SK-N-SH (cell line): ENCODE measurements at regions not wholly inside any gene's neighbourhood (a gene's known extent, or its start where the extent isn't known, plus 50 kb on each side); places are given as distances from the start of the nearest gene placed in this dataset.

Source experiments
- CHD2 ChIP-seq: fragments of 150-350 bp; IDR thresholded peaks from 2 replicates; pipeline ENCODE4 v1.6.1; 2018; ENCODE audit warnings: low read length; ENCODE audit not compliant: partially characterized antibody
- ELF1 ChIP-seq: IDR thresholded peaks from 2 replicates; pipeline ENCODE4 v1.4.0; 2012
- EZH2phosphoT487 ChIP-seq: fragments of 200-600 bp; sonication (generic); IDR thresholded peaks from 2 replicates; pipeline ENCODE4 v1.6.1; 2017; ENCODE audit warnings: low read depth, mixed run types, mild to moderate bottlenecking, antibody characterized with exemption, moderate library complexity, borderline replicate concordance
- JUND ChIP-seq: IDR thresholded peaks from 2 replicates; pipeline ENCODE4 v1.4.0; 2012
- NFIC ChIP-seq: IDR thresholded peaks from 2 replicates; pipeline ENCODE4 v1.4.0; 2012; ENCODE audit warnings: borderline replicate concordance
- NRF1 ChIP-seq: IDR thresholded peaks from 2 replicates; pipeline ENCODE4 v1.6.1; 2012; ENCODE audit warnings: low read depth, mild to moderate bottlenecking, low read length
- POLR2AphosphoS5 ChIP-seq: IDR thresholded peaks from 2 replicates; pipeline ENCODE4 v1.6.1; 2012; ENCODE audit warnings: low read depth, low read length
- RCOR1 ChIP-seq: fragments of 150-350 bp; IDR thresholded peaks from 2 replicates; pipeline ENCODE4 v1.6.1; 2017; ENCODE audit warnings: antibody characterized with exemption, low read length
- REST ChIP-seq: IDR thresholded peaks from 2 replicates; pipeline ENCODE4 v1.6.1; 2012; ENCODE audit warnings: mild to moderate bottlenecking, low read depth, low read length, moderate library complexity
- SMC3 ChIP-seq: IDR thresholded peaks from 2 replicates; pipeline ENCODE4 v1.6.1; 2012; ENCODE audit warnings: low read depth, low read length, improper control_type of control experiment
- TEAD4 ChIP-seq: IDR thresholded peaks from 2 replicates; pipeline ENCODE4 v1.4.0; 2012; ENCODE audit warnings: mild to moderate bottlenecking, borderline replicate concordance; ENCODE audit not compliant: insufficient read depth
- YY1 ChIP-seq: IDR thresholded peaks from 2 replicates; pipeline ENCODE4 v1.4.0; 2012; ENCODE audit warnings: low read depth, mild to moderate bottlenecking
- TF ChIP-seq, protein P1 (sequence below): fragments of 200-600 bp; sonication (generic); IDR thresholded peaks from 2 replicates; pipeline ENCODE4 v1.6.1; 2017; ENCODE audit warnings: antibody characterized with exemption, mild to moderate bottlenecking, moderate library complexity

DNA sequence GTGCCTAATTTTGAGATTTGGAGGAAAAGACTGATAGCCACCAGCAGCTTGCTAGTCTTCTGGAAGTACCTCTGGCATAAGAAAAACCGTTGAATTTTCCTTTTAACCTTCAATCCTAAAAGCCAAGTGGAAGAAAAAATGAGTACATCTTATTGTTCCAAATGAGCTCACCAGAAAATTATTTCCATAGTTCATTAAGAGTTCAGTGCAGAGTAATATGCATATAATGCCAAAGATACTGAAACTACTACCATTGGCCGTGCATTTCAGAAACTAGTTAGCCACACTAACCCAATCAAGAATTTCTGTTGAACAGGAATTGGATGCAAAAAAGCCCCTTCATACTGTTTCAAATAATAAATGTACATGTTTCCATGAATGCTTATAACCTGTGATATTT is 607.9 kb downstream of the KCTD16 start:
- TF ChIP-seq EZH2phosphoT487 (no peak), REST (no peak), CHD2 (no peak), NRF1 (no peak), JUND (no peak), NFIC (no peak), RCOR1 (no peak), POLR2AphosphoS5 (no peak), TEAD4 (no peak), SMC3 (no peak), ELF1 (no peak), YY1 (no peak)
- TF ChIP-seq, protein P1, sequence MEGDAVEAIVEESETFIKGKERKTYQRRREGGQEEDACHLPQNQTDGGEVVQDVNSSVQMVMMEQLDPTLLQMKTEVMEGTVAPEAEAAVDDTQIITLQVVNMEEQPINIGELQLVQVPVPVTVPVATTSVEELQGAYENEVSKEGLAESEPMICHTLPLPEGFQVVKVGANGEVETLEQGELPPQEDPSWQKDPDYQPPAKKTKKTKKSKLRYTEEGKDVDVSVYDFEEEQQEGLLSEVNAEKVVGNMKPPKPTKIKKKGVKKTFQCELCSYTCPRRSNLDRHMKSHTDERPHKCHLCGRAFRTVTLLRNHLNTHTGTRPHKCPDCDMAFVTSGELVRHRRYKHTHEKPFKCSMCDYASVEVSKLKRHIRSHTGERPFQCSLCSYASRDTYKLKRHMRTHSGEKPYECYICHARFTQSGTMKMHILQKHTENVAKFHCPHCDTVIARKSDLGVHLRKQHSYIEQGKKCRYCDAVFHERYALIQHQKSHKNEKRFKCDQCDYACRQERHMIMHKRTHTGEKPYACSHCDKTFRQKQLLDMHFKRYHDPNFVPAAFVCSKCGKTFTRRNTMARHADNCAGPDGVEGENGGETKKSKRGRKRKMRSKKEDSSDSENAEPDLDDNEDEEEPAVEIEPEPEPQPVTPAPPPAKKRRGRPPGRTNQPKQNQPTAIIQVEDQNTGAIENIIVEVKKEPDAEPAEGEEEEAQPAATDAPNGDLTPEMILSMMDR, result no peak
